NCI-H524 (cell line): ENCODE measurements at regions not wholly inside any gene's neighbourhood (a gene's known extent, or its start where the extent isn't known, plus 50 kb on each side); places are given as distances from the start of the nearest gene placed in this dataset.
A peak's percentile ranks its signal among the peaks of the same experiment; 100 is the strongest.
"Not testable (repeated sequence)": the region's sequence is repeated elsewhere in the genome, so short reads cannot be mapped to it uniquely, and the experiment has no call there.

Experiments
- DNase-seq, 2 experiments: peaks; one replicate each; lab custom pipeline; 2025; lab: John Stamatoyannopoulos, UW

DNA sequence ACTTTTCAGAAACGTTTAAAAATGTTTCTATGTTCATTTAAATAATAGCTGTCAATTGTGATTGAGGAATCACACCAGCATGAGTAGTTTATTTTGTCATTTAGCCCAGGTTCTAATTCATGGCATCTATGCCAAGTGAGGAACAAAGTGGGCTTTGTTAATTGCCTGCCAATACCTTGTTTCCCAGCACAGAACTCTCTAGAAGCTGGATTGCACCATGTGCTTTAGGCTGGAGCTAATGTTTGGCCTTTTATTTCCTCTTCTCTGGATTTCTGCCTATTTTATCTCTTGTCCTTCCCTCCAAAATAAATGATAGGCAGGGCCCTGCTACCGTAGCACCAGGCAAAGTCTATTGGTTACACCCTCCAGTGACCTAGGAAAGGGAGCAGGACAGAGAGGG is 109.9 kb upstream of the ITGB1 start:
- DNase-seq: no peak

DNA sequence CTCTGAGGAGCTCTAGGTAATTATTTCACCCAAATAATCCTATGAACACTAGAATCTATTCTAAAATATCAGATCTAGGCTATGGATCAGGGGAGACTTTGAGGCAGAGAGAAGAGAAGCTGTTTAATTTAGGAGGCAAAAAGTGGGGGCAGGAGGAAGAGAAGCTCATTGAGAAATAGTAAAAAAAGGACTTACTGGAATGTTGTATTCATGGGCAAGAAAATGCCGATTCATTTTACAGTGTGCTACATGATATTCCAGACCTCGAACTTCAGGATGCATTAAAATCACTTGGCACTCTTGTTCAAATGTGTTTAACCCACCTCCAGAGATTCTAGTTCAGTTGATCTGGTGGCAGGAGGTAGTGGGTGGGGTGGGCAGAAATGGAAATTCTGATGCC is 109.5 kb upstream of the ITGB1 start:
- DNase-seq: no peak

DNA sequence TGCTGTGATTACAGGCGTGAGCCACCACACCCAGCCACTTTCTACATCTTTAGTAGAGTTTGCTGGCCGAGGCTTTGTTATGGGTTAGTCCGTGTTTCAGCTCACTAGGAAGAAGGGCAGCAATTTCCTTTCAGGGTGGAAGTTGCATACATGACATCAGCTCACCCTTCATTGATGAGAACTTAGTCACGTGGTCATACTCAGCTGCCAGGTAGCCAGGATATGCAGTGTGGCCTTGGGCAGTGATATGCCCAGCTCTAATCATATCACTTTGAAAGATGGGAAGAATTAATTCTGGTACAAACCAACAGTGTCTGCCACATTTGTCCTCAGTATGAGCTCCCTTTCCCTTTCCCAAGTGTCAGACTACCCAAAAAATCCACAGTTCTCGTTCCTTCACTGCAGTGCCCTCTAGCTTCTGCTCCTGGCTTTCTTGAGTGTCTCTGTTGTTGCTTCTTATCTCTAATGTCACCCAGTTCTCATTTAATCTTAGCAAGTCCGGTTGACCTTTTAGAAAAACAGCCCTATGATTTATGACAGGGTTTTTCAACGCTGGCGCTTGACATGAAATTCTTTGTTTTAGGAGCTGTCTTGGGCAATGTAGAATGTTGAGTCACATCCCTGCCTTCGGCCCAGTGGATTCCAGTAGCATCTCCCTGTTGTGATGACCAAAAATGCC is 108.7 kb upstream of the ITGB1 start:
- no peak for DNase-seq

- no peak for DNase-seq
Observed at GRCh38 chr10:33065111-33065510, 107.1 kb upstream of the ITGB1 start.

DNA sequence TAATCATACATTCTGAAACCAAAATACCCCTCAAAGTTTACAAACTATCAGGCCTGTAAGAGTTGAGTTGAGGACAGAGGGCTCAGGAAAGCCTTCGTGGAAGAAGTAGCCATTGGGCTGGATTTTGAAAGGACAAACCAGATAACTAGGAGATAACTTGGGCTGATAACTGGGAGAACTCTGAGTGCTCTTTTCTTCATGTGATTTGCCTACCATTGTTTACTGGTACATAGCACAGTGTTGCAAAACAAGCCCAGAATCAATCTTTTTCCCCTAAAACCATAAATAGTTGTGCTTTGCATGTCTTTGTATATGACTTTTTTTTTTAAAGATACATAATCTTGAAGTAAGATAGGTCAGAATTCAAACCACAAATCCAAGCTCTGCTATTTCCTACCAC is 106.7 kb upstream of the ITGB1 start:
- DNase-seq: no peak

DNA sequence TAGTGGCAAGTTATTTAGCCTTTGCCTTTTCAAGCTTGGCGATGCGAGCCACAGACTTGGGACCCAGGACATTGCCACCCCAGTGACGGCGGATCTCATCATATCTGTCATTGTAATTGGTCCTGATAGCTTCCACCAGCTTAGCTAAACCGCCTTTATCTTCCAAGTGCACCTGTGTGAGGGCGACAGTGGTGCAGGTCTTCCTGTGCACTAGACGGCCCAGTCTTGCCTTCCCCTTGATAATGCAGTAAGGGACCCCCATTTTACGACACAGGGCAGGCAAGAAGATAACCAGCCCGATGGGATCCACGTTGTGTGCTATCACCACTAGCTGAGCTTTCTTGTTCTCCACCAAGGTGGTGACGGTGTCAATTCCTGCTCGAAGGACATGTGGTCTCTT is 99.6 kb upstream of the ITGB1 start:
- no peak for DNase-seq

DNA sequence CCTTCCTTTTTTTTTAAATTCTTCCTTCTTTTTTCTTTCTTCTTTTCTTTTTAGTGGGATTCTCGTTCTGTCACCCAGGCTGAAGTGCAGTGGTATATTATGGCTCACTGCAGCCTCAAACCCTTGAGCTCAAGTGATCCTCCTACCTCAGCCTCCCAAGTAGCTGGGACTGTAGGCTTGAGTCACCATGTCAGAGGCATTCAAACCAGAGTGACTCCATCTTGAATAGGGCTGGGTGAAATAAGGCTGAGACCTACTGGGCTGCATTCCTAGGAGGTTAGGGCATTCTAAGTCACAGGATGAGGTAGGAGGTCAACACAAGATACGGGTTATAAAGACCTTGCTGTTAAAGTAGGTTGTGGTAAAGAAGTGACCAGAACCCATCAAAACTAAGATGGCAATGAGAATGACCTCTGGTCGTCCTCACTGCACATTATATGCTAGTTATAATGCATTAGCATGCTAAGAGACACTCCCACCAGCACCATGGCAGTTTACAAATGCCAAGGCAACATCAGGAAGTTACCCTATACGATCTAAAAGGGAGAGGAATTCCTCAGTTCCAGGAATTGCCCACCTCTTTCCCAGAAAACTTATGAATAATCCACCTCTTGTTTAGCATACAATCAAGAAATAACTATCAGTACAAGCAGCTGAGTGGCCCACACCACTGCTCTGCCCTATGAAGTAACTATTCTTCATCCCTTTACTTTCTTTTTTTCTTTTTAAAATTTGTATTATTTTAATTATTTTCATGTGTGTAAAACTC is 99.0 kb upstream of the ITGB1 start:
- no peak for DNase-seq

DNA sequence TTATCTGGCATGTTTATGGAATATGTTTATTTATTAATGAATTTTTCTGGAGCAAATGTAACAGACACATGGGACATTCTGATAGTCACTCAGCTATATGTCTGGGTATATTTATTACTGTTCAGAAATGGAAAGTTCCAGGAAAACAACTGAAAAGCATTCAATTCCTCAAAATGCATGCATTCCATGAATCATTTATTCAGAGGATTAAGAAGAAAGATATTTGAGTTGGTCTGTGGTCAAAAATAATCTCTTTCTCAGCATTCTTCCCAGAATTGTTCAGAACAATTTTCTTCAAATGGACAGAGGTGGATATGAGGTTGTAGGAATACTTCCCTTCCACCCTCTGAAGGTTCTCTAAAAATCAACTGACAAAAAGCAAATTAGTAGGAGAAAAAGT is 97.6 kb upstream of the ITGB1 start:
- DNase-seq: no peak

DNA sequence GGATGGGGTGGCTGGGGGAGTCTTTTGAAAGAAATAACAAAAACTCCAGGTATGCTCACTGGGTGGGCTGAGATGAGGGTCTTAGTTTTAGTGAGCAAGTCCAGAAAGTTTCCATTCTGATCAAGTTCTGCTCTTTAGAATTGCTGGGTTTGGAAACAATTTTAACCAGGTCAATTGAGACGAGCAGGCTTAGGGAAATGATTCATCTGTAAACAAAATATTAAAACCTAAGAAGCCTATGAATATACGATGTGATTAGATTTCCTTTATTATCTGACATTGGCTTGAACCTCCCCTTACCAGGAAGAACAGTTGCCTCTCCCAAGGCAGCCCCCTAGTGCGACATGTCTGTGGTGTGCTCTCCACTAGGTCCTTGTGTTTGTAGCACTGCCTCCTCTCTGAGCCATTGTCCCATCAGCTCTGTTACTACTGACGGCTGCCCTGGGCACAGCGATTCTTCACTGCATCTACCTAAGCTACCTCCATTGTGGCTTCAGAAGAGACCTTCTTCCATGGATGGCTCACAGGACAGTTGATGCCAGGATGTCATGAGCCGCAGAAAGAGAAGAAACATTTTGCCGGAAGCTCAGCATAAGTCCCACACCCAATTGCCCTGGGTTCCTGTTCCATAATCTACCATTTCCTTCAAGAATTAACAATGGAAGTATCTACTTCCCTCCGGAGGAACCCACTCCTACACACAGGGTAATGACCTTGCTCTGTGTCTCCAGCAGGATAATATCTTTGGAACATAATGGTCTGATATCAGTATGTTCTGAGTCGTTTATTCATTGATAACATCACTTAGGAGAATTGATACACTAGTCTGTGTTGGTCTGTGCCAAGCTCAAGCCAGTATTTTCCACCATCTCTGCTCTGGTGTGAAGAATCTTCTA is 95.1 kb upstream of the ITGB1 start:
- DNase-seq: no peak

- DNase-seq: no peak
Observed at GRCh38 chr10:33052263-33052875, 94.3 kb upstream of the ITGB1 start.

- not testable (repeated sequence) for DNase-seq
Observed at GRCh38 chr10:33049963-33050920, 92.2 kb upstream of the ITGB1 start.

GRCh38 chr10:33048223-33048622 is 90.2 kb upstream of the ITGB1 start:
- DNase-seq: no peak

- no peak for DNase-seq
Observed at GRCh38 chr10:33047655-33048054, 89.6 kb upstream of the ITGB1 start.

DNA sequence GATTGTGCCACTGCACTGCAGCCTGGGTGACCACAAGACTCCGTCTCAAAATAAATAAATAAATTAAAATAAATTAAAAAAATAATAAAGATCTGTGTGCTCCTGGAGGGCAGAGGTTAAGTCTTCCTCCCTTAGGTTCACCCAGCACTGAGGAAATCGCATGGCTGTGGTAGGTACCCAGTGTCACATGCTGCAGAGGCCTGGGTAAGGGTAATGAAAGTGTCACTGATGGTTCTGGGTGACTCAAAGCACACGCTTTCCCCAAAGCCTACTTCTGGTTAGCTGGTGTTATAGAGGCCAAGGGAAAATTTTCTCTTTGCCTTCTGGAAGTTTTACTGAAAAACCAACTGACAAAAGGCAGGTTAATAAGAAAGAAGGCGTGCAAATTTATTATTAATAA is 88.8 kb upstream of the ITGB1 start:
- no peak for DNase-seq

DNA sequence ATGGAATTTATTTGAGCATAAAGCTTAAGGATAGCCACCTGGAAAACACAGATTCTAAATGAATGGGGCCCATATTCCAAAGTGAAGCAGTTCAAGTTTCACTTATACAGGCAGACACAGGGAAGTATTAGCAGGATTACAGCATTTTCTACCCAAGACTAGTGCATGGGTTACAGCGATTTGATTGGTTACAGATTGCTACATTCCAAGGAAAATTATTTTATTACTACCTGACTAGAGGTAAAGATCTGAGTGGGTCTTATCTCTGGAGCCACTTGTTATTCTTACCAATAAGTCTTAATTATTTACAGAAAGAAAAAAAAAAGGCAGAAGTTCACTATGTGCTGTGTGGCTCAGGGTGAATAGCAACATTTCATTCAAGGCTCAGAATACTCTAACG is 87.4 kb upstream of the ITGB1 start:
- DNase-seq: no peak

DNA sequence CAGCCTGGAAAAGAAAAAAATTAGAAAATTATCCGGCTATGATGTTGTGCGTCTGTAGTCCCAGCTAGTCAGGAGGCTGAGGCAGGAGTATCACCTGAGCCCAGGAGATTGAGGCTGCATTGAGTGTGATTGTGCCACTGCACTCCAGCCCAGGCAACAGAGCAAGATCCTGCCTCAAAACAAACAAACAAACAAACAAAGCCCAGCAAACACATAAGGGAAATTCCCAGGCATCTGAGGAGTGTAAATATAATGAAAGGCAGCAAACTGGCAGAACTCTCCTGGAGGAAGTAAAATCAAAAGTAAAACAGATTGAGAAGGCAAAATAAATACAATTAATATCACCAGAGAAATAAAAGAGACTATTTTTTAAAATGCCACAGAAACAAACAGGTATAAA is 84.5 kb upstream of the ITGB1 start:
- DNase-seq: no peak

GRCh38 chr10:33041783-33042437 is 83.9 kb upstream of the ITGB1 start:
- peak; percentile 59 to 78 for DNase-seq

GRCh38 chr10:33040436-33040835 is 82.4 kb upstream of the ITGB1 start:
- peak in 1 of 2 experiments; percentile 17 for DNase-seq

GRCh38 chr10:33039181-33039580 is 81.2 kb upstream of the ITGB1 start:
- no peak for DNase-seq

GRCh38 chr10:33038672-33039071 is 80.6 kb upstream of the ITGB1 start:
- no peak for DNase-seq

DNA sequence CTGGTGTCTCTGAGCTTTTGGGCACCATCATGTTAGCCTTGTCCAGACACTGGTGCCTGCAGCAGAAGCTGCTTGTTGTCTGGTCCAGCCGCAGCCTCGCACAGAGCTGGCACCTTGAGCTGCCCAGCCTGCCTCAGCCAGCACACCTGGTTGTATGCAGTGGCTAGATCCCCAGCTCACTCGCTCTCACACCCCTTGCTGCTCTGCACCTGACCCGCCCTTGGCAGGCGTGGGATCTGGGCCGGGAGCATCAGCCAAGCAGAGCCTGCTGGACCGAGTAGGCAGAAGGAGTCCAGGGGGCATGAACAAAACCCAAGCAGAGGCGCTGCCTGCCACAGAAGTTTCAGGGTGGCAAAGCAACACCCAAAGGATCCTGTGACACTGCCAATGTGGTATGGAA is 79.7 kb upstream of the ITGB1 start:
- no peak for DNase-seq
